GM21367 (cell line): ENCODE measurements at regions not wholly inside any gene's neighbourhood (a gene's known extent, or its start where the extent isn't known, plus 50 kb on each side); places are given as distances from the start of the nearest gene placed in this dataset.

Experiments used
- ATAC-seq: cut with Tn5 transposase; IDR thresholded peaks from one replicate; pipeline ENCODE4 v1.9.1; 2021; ENCODE audit not compliant: unreplicated experiment

GRCh38 chr2:6443061-6443823 lies 422.5 kb downstream of the CMPK2 start:
- ATAC-seq: no peak

DNA sequence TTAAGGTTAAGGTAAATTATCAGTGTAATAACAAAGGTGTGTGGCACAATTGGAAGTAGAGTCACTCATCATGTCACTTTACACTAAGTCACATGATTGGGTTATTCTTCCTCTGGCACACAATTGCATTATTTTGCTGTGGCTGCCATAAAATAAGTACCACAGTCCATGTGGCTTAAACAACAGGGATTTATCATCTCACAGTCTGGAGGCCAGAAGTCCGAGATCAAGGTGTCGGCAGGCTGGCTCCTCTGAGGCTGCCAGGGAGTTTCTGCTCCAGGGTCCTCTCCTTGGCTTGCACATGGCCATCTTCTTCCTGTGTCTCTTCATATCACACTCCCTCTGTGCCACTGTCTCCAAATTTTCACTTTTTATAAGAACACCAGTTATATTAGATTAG lies 421.2 kb downstream of the CMPK2 start:
- ATAC-seq: no peak

- no peak for ATAC-seq
These were observed 420.6 kb downstream of the CMPK2 start for GRCh38 chr2:6445156-6445555.

- no peak for ATAC-seq
These were observed 418.6 kb downstream of the CMPK2 start for GRCh38 chr2:6446938-6447608.

- ATAC-seq: no peak
These were observed 416.8 kb downstream of the CMPK2 start for GRCh38 chr2:6448893-6449292.

- ATAC-seq: no peak
These were observed 416.4 kb downstream of the CMPK2 start for GRCh38 chr2:6449343-6449742.

DNA sequence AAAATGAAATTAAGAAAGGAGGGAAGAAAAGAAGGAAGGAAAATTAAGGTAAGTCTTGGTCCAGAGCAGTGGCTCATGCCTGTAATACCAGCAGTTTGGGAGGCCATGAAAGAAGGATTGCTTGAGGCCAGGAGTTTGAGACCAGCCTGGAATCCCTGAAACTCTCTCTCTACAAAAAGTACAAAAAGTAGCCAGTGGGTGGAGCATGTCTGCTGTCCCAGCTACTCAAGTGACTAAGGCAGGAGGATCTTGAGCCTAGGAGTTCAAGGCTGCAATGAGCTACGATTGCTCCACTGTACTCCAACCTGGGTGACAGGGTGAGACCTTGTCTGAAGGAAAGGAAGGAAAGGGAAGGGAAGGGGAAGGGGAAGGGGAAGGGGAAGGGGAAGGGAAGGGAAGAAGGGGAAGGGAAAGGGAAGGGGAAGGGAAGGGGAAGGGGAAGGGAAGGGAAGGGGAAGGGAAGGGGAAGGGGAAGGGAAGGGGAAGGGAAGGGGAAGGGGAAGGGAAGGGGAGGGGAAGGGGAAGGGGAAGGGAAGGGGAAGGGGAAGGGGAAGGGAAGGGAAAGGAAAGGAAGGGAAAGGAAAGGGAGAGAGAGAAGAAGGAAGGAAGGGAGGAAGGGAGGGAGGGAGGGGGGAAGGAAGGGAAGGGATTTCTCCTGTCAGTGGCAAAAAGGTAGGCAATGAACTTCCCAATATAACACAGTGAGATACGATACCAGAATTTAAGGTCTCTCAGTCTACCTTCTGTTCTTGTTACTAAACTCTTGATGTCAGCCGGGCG lies 412.8 kb downstream of the CMPK2 start:
- ATAC-seq: no peak

GRCh38 chr2:6454286-6454990 lies 411.3 kb downstream of the CMPK2 start:
- no peak for ATAC-seq

GRCh38 chr2:6459138-6459537 lies 406.6 kb downstream of the CMPK2 start:
- ATAC-seq: no peak

DNA sequence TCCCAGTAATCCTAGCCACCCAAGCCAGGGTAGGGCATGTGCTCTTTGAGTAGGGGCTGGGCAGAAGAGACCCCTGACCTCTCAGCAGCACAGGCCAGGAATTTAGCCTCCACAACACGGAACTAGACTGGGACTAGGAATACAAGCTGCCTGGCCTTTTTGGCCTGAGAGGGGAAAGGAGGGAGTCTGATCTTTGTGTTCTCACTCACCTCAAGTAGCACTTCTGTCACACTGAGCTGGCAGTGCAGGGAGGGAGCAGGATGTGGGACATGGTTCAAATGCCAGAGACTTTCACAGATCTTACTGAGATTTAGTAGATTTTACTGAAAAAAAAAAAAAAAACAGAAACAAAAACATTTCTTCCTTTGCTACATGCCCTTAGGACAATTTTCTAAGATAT lies 395.2 kb downstream of the CMPK2 start:
- no peak for ATAC-seq

DNA sequence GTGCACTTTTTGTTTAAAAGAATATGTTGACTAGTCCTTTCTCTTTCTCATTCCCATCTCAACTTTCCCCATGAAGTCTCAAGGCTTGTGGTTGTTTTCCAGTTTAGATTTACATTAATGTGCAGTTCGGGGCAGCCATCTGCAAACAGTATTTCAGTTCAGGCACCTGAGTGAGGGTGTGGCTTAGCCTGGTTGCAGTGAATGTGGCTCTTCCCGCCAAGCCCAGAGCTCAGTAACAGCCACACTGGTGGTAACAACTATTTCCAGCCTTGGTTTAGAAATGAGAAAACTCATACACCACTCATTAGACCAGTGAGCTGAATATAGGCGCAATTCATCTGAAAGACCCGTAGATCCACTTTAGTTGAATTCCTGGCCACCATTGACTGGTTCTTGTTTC lies 394.3 kb downstream of the CMPK2 start:
- no peak for ATAC-seq

DNA sequence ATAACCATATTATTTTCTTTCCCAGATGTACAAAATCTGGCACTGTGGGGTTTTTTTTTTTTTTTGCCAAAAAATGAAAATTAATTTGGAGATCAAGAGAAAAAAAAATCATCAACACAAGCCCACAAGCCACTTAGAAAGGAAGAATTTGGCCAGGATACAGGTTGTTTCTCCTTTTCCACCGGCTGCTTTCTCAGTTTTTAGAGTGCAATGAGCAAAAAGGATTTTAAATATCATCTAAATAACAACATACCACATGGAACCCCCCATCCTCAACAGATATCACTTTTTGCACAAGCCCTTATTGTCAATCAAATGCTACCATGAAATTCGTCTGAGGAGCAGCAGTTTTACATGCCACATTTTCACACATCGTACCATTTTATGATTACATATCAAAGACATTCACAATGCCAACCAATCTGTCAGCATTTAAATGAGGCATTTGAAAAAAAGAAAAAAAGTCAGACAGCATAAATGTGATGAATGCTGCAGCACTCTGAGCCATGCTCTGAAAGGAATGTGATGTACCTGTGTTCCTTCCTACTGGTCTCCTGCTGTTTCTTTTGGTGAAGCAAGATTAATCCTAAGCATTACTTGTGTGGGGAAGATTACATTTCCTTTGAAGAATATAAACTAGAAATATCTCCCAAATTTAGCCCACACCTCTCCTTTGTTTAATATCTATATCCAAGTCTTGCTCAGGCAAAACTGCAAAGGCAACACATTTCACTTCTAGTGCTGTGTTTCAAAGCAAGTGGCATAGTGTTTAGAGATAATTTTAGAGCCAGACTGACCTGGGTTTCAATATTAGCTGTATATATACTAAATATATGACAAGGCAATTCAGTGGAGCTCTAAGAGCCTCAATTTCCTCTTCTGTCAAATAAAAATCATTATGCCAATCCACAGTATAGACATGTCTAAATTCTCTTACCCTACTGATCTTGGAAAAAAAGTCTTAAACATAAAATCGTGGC lies 391.3 kb downstream of the CMPK2 start:
- no peak for ATAC-seq

- ATAC-seq: peak; percentile 49
These were observed 390.4 kb downstream of the CMPK2 start for GRCh38 chr2:6475155-6475940.

DNA sequence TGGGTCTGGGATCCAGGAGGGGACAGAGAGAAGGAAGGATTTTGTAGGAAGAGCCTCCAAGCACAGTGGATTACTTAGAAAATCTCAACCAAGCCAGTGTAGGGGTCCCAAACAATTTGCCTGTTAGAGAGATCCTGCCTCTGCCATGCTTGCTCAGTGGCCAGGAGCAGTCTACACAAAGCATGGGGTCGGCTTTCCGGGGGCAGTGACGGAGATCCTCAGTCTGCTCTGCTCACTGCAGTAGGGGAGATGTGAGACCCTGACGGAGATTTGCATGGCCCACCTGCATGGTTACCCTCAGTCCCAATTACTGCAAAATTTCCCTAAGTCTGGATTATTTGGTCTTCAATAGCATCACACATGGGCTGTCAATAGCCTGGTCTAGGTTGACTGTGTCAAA lies 385.2 kb downstream of the CMPK2 start:
- ATAC-seq: no peak

- no peak for ATAC-seq
These were observed 383.5 kb downstream of the CMPK2 start for GRCh38 chr2:6482256-6482655.

GRCh38 chr2:6487765-6488164 lies 377.9 kb downstream of the CMPK2 start:
- ATAC-seq: no peak

DNA sequence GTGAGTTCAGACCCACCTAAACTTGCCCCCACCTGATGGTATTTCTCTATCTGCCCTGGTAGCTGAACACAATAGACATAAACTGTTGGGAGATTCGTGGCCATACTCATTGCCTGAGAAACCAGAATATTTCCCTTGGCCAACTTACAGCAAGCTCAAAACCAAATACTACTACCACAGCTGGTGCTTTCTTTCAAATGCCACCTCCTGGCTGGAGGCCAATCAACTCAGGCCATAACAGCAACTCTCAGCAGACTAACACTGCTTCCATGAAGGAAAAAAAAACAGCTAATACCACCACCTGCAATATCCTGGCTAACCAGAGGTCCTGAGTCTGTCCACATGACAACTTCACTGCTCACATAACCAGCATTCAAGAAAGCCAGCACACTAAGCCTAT lies 373.1 kb downstream of the CMPK2 start:
- no peak for ATAC-seq

- no peak for ATAC-seq
These were observed 372.4 kb downstream of the CMPK2 start for GRCh38 chr2:6493266-6493665.

DNA sequence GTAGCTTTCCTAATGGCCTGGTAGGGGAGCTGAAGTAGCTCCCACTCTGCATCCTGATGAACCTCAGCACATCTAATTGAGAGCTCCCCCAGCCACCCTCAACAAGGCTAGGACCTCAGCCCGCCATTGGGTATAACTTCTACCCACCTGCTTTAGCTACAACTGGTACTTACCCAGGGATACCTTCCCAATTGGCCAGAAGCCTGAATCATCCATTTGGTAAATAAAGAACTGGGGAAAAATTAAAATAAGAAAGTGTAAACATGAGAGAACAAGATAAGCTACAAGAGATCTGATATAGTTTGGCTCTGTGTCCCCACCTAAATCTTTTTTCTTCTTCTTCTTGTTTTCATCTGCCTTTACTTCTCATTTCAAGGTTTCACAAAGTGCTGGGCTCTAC lies 372.0 kb downstream of the CMPK2 start:
- ATAC-seq: no peak
